ENCODE measurements at regions not wholly inside any gene's neighbourhood (a gene's known extent, or its start where the extent isn't known, plus 50 kb on each side); places are given as distances from the start of the nearest gene placed in this dataset.
"Not testable (repeated sequence)": the region's sequence is repeated elsewhere in the genome, so short reads cannot be mapped to it uniquely, and the experiment has no call there.

GRCh38 chr9:75269197-75269596, 180.9 kb downstream of the OSTF1 start (continued):
- TF ChIP-seq ZNF555 (tag by site-specific recombination; conservative IDR thresholded peaks at IDR 0.05) (no peak), PRDM10 (tag by site-specific recombination; IDR thresholded peaks at IDR 0.05) (no peak), KLF8 (tag by site-specific recombination; IDR thresholded peaks at IDR 0.05) (no peak), OSR2 (tag by site-specific recombination; IDR thresholded peaks at IDR 0.05) (no peak), ZBTB20 (tag by site-specific recombination; IDR thresholded peaks at IDR 0.05) (no peak), ZNF670 (tag by site-specific recombination; IDR thresholded peaks at IDR 0.05; ENCODE audit: low read depth) (no peak), ZNF549 (tag by site-specific recombination; IDR thresholded peaks at IDR 0.05) (no peak)

- H3K36me3 ChIP-seq (ENCODE audit: control insufficient read depth in 2 of 2, insufficient read depth in 1 of 2, low read length in 2 of 2); POLR2A ChIA-PET; H3K9me3 ChIP-seq (ENCODE audit: control insufficient read depth, insufficient read depth, low read depth, low read length); H3K4me1 ChIP-seq (ENCODE audit: control insufficient read depth, insufficient read depth, low read length); H3K27ac ChIP-seq (ENCODE audit: extremely low read depth, low read depth, low read length); CTCF ChIA-PET; H3K4me3 ChIP-seq (ENCODE audit: low read depth, low read length): not testable (repeated sequence)
These were observed 184.7 kb downstream of the OSTF1 start for GRCh38 chr9:75273055-75273454.

GRCh38 chr9:75274781-75275180, 186.5 kb downstream of the OSTF1 start:
- Histone ChIP-seq H3K27ac (ENCODE audit: extremely low read depth, low read depth, low read length) (no peak overlapping the region), H3K36me3 (ENCODE audit: control insufficient read depth in 2 of 2, insufficient read depth in 1 of 2, low read length in 2 of 2) (no peaks in the 10 kb centered on the region), H3K4me3 (ENCODE audit: low read depth, low read length) (no peak overlapping the region), H3K9me3 (ENCODE audit: control insufficient read depth, insufficient read depth, low read depth, low read length) (no peaks in the 10 kb centered on the region), H3K4me1 (ENCODE audit: control insufficient read depth, insufficient read depth, low read length) (no peaks in the 10 kb centered on the region)
- ChIA-PET CTCF (no interaction called here), POLR2A (no interaction called here)
- TF ChIP-seq ZNF2 (tag by site-specific recombination; IDR thresholded peaks at IDR 0.05): no peak
- TF ChIP-seq ZBTB7A (tag by site-specific recombination; IDR thresholded peaks at IDR 0.05; ENCODE audit: low read depth): no peak
- TF ChIP-seq HOXA7 (CRISPR knock-in tag; IDR thresholded peaks at IDR 0.05; ENCODE audit: borderline replicate concordance): no peak
- TF ChIP-seq TSHZ1 (tag by site-specific recombination; IDR thresholded peaks at IDR 0.05; ENCODE audit: borderline replicate concordance): no peak
- TF ChIP-seq ZNF114 (tag by site-specific recombination; IDR thresholded peaks at IDR 0.05): no peak
- no peak for TF ChIP-seq ZNF560 (tag by site-specific recombination; IDR thresholded peaks at IDR 0.05; ENCODE audit: borderline replicate concordance)
- TF ChIP-seq ZNF155 (tag by site-specific recombination; IDR thresholded peaks at IDR 0.05): no peak
- no peak for TF ChIP-seq MYNN (tag by site-specific recombination; IDR thresholded peaks at IDR 0.05; ENCODE audit: borderline replicate concordance)
- TF ChIP-seq SP7 (tag by site-specific recombination; IDR thresholded peaks at IDR 0.05): no peak
- TF ChIP-seq ZNF302 (tag by site-specific recombination; IDR thresholded peaks at IDR 0.05; ENCODE audit: low read depth): no peak
- TF ChIP-seq PRDM1 (tag by site-specific recombination; IDR thresholded peaks at IDR 0.05): no peak
- TF ChIP-seq ZNF140 (tag by site-specific recombination; IDR thresholded peaks at IDR 0.05): no peak
- TF ChIP-seq ZNF202 (tag by site-specific recombination; IDR thresholded peaks at IDR 0.05; ENCODE audit: borderline replicate concordance): no peak

Data from HEK293 (cell line).